HG02884 (cell line): ENCODE measurements at regions not wholly inside any gene's neighbourhood (a gene's known extent, or its start where the extent isn't known, plus 50 kb on each side); places are given as distances from the start of the nearest gene placed in this dataset.
"Not testable (repeated sequence)": the region's sequence is repeated elsewhere in the genome, so short reads cannot be mapped to it uniquely, and the experiment has no call there.

ENCODE experiments used
- ATAC-seq: cut with Tn5 transposase; IDR thresholded peaks from one replicate; pipeline ENCODE4 v1.9.1; 2021; ENCODE audit warnings: mild to moderate bottlenecking, moderate library complexity; ENCODE audit not compliant: unreplicated experiment

- ATAC-seq: no peak
These were observed 201.4 kb upstream of the CBLB start for GRCh38 chr3:106070187-106070586.

DNA sequence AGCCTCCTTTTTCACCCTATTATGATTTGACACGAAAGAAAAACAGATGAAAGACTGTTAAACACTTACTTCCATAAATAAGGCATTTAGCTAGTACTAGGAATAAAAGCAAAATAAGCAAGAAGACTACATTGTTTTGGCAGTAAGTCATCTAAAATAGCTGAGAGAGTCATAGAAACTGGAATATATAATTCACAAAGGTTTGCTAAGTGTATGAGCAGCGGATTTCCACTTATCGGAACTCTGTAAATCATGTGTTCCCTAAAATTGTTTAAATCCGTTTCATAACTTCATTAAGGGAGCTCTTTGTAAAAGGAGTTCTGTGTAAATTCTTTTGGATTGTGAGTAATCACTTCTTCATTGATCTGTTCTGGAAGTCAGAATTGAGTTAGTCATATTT is 202.5 kb upstream of the CBLB start:
- ATAC-seq: no peak

- ATAC-seq: not testable (repeated sequence)
These were observed 203.8 kb upstream of the CBLB start for GRCh38 chr3:106072596-106072995.

GRCh38 chr3:106073806-106074205 is 205.0 kb upstream of the CBLB start:
- not testable (repeated sequence) for ATAC-seq

DNA sequence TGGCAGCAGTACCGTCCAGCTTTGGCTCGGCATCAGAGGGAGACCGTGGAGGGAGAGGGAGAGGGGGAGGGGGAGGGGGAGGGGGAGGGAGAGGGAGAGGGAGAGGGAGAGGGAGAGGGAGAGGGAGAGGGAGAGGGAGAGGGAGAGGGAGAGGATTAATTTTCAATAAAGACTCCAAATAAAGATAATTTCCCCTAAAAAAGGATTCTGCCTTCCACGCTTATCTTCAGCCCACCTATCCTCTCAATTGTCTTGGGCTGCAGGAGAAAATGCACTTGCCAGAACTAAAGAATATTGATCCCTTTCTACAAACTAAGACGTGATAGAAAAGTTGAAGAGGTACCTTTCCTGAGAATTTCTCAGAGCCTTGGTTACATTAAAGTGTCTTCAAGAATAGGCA is 206.9 kb upstream of the CBLB start:
- ATAC-seq: not testable (repeated sequence)

DNA sequence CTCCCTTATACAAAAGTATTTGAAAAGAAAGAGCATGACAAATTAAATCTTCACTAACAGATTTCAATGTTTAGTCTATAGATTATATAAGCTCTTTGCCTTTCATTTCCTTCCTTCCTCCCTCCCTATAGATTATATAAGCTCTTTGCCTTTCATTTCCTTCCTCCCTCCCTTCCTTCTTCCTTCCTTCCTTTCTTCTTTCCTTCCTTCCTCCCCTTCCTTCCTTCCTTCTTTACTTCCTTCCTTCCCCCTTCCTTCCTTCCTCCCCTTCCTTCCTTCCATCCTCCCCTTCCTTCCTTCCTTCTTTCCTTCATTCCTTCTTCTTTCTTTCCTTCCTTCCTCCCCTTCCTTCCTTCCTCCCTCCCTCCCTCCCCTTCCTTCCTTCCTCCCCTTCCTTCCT is 209.8 kb upstream of the CBLB start:
- no peak for ATAC-seq

- no peak for ATAC-seq
These were observed 213.8 kb upstream of the CBLB start for GRCh38 chr3:106082616-106083015.

GRCh38 chr3:106083207-106083606 is 214.4 kb upstream of the CBLB start:
- ATAC-seq: no peak

DNA sequence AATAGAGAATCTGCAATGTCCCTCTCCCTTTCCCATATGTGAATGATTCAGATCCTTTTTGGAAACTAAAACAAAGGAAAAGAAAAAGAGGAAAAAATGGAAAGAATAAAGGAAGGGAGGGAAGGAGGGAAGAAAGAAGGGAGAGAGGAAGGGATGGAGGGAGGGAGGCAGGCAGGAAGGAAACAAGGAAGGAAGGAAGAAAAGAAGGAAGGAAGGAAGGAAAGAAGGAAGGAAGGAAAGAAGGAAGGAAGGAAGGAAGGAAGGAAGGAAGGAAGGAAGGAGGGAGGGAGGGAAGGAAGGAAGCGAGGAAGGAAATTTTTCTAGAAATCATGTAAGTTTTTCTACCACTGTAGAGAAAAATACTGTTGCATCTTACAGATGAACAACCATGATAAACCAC is 215.0 kb upstream of the CBLB start:
- no peak for ATAC-seq

DNA sequence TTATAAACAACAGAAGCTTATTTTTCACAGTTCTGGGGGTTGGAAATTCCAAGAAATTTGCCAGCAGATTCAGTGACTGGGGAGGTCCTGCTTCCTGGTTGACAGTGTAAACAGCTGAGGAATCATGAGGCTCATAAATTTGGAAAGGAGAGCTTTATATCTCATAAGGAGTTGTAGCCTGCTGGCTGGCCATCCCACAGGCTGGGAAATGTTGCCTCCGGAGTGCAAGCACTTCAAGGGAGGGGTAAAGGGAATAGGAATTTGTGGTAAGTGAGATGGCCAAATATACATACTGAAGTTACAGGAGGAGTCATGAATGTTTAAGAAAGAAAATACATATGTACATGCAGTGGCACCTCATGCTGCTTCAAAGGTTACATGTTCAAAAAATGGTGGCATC is 217.2 kb upstream of the CBLB start:
- ATAC-seq: no peak

DNA sequence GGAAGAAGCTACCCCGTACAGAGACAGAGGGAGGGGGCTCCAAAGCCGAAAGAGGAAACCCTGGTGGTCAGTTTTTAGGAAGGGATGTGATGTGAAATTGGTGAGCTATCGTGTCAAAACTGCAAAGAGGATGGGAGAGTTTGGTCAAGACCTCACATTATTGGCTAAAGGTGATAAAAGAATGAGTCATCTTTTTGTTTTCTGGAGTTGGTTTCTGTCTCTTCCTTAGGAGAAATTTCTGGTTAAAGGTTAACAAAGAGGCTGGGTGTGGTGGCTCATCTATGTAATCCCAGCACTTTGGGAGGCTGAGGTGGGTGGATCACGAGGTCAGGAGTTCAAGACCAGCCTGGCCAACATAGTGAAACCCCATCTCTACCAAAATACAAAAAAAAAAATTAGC is 217.8 kb upstream of the CBLB start:
- ATAC-seq: no peak

GRCh38 chr3:106088304-106088703 is 219.5 kb upstream of the CBLB start:
- no peak for ATAC-seq

DNA sequence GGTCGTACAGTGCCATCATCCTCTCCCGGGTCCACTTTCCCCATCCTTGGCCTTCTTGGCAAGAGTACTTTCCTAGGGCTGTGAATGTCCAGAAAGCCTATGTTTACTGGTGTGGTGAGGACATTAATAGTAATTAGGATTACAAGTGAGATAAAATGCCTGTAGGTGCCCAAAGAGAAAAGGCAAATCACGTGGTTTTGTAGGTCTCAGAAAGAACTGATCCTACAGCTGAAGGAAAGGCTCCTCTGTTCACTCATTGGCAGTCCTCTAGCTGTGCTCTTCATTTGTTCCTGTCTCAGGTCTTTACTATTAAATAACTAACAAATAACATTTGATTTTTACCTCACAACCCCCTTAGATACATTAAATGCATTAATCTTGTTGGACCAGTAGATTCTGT is 220.1 kb upstream of the CBLB start:
- ATAC-seq: no peak

GRCh38 chr3:106089806-106090205 is 221.0 kb upstream of the CBLB start:
- ATAC-seq: no peak

- ATAC-seq: no peak
These were observed 224.0 kb upstream of the CBLB start for GRCh38 chr3:106092792-106093191.

- ATAC-seq: no peak
These were observed 224.8 kb upstream of the CBLB start for GRCh38 chr3:106093616-106094015.

DNA sequence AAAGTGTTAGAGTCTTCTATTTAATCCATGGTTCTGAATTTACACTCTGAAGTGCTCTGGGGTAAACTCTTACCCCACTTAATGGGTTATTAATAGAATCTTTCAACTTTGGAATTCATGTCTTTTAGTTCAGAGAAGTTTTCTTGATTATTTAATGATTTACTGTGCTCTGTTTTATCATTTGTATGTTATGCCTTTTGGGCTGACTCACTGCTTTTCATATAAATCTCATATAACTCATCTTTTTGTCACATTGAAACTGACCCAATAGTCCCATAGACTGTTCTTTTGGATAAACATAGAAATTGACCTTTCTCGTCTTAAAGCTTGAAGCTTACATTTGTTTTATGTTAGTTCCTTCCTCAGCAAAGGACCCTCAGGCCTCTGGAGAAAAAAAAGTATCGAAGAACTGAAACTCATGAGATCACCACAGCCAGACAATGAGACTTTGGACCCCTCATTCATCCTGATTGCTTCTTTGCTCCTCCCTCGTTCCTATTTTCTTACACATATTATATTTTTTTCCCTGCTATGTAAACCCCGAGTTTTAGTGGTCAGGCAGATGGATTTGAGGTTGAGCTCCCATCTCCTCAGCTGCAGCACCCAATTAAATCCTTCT is 229.1 kb upstream of the CBLB start:
- no peak for ATAC-seq

GRCh38 chr3:106103383-106103782 is 234.6 kb upstream of the CBLB start:
- ATAC-seq: no peak

- ATAC-seq: no peak
These were observed 235.3 kb upstream of the CBLB start for GRCh38 chr3:106104078-106104477.

- no peak for ATAC-seq
These were observed 240.1 kb upstream of the CBLB start for GRCh38 chr3:106108925-106109324.

- not testable (repeated sequence) for ATAC-seq
These were observed 243.7 kb upstream of the CBLB start for GRCh38 chr3:106112561-106112960.

DNA sequence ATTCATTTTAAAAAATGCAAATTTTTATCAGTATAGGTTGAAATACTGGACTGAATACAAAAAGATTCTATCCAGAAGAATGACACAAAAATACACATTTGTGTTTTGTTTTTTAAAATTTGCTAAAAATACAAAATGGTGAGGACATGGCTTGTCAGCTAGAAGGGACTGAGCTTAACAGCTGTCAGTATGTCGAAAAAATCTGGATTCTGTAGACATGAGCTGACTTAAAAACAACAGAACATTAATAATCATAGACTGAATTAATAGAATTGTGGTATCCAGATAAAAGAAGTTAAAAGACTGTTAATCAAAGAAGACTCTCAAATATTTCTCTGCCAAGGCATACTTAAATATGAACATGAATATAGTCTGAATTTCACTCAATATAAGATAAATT is 244.9 kb upstream of the CBLB start:
- ATAC-seq: no peak

DNA sequence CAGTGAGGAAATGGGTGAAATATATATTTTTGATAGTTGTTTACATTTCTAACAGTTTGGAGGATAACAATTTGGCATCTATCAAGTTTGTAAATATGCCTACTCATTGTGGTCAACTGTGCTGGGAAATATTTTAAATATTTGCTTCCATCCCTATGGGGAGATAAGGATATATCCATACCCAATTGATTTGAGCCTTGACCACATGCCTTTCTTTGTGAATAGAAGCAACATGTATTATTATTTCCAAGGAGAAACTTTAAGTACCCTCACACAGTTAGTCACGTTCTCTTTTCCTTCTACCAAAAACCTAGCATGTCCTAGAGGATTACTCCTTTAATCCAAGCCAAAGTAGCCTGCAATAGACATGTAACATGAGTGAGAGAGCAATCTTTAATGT is 245.4 kb upstream of the CBLB start:
- ATAC-seq: no peak
